ENCODE measurements at regions not wholly inside any gene's neighbourhood (a gene's known extent, or its start where the extent isn't known, plus 50 kb on each side); places are given as distances from the start of the nearest gene placed in this dataset.
"Not testable (repeated sequence)": the region's sequence is repeated elsewhere in the genome, so short reads cannot be mapped to it uniquely, and the experiment has no call there.

DNA sequence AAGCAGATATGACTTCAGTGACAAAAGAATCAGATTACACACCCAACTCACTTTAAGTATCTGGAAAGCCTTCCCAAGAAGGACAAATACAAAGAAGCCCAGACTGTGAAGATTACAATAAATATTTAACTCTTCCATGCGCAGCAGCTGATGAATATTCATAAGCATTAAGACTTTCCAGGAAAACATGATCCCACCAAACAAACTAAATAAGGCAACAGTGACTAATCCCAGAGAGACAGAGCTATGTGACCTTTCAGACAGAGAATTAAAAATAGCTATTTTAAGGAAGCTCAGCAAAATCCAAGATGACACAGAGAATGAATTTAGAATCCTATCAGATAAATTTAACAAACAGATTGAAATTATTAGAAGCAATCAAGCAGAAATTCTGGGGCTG is 108.2 kb upstream of the UBE2E3 start:
- no peaks in the 10 kb centered on the region for H3K36me3 Mint-ChIP-seq
- no peaks in the 10 kb centered on the region for H3K4me1 Mint-ChIP-seq
- no peaks in the 10 kb centered on the region for H3K9me3 Mint-ChIP-seq
- no peak for DNase-seq (ENCODE audit: low spot score in 2 of 2)
- no peak for ATAC-seq
- no peak overlapping the region for H3K27ac Mint-ChIP-seq
- H3K4me3 Mint-ChIP-seq = no peak overlapping the region

GRCh38 chr2:180871649-180872048 is 108.8 kb upstream of the UBE2E3 start:
- no peaks in the 10 kb centered on the region for H3K4me1 Mint-ChIP-seq
- no peaks in the 10 kb centered on the region for H3K9me3 Mint-ChIP-seq
- DNase-seq (ENCODE audit: low spot score in 2 of 2) (no peak), ATAC-seq (peak; percentile 16)
- no peak overlapping the region for H3K27ac Mint-ChIP-seq
- no peak overlapping the region for H3K4me3 Mint-ChIP-seq
- no peaks in the 10 kb centered on the region for H3K36me3 Mint-ChIP-seq

GRCh38 chr2:180849851-180850250 is 130.6 kb upstream of the UBE2E3 start:
- ATAC-seq (no peak), DNase-seq (ENCODE audit: low spot score in 2 of 2) (no peak)
- no peaks in the 10 kb centered on the region for H3K36me3 Mint-ChIP-seq
- no peak overlapping the region for H3K27ac Mint-ChIP-seq
- H3K9me3 Mint-ChIP-seq = no peaks in the 10 kb centered on the region
- H3K4me3 Mint-ChIP-seq = no peak overlapping the region
- no peaks in the 10 kb centered on the region for H3K4me1 Mint-ChIP-seq

DNA sequence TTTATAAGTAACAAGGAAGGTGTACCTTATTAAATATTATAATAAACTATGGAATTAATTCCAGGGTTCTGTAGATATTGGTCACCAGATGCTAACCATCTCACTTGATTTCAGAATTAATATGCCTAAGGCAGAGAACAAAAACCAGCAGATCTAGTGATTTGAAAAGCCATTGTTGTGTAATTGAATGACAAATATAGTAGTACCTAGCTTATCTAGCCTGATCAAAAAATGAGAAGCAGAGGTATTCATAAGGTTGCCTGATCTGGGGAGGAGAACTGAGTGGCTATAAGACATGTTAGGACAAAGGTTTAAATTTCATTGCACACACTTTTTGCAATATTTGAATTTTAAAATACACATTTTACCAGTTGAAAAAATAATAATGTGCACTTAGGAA is 132.0 kb upstream of the UBE2E3 start:
- ATAC-seq = no peak
- Mint-ChIP-seq H3K4me3 (no peak overlapping the region), H3K4me1 (no peaks in the 10 kb centered on the region), H3K27ac (no peak overlapping the region), H3K36me3 (no peaks in the 10 kb centered on the region), H3K9me3 (no peaks in the 10 kb centered on the region)
- DNase-seq (ENCODE audit: low spot score in 2 of 2) = no peak

- no peaks in the 10 kb centered on the region for H3K4me1 Mint-ChIP-seq
- H3K4me3 Mint-ChIP-seq = no peak overlapping the region
- ATAC-seq = no peak
- DNase-seq (ENCODE audit: low spot score in 2 of 2) = no peak
- no peaks in the 10 kb centered on the region for H3K9me3 Mint-ChIP-seq
- no peak overlapping the region for H3K27ac Mint-ChIP-seq
- H3K36me3 Mint-ChIP-seq = no peaks in the 10 kb centered on the region
Measured at GRCh38 chr2:180846756-180847472, 133.5 kb upstream of the UBE2E3 start.

- Mint-ChIP-seq H3K27ac (no peak overlapping the region), H3K4me3 (no peak overlapping the region), H3K9me3 (no peaks in the 10 kb centered on the region), H3K36me3 (no peaks in the 10 kb centered on the region), H3K4me1 (no peaks in the 10 kb centered on the region)
- no peak for ATAC-seq
- DNase-seq (ENCODE audit: low spot score in 2 of 2) = no peak
Measured at GRCh38 chr2:180842461-180842860, 137.9 kb upstream of the UBE2E3 start.

DNA sequence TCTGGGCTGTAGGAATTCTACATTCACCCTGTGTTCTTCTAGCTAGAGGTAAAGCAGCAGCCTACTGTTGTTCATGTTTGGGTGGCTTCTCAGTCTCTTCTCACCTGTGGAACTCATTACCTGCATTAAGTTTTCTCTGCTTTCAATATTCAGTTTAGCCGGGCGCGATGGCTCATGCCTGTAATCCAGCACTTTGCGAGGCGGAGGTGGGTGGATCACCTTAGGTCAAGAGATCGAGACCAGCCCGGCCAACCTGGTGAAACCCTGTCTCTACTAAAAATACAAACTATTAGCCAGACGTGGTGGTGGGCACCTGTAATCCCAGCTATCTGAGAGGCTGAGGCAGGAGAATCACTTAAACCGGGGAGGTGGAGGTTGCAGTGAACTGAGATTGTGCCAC is 139.8 kb upstream of the UBE2E3 start:
- no peak overlapping the region for H3K4me3 Mint-ChIP-seq
- H3K4me1 Mint-ChIP-seq = no peaks in the 10 kb centered on the region
- H3K9me3 Mint-ChIP-seq = no peaks in the 10 kb centered on the region
- DNase-seq (ENCODE audit: low spot score in 2 of 2) (no peak), ATAC-seq (no peak)
- H3K27ac Mint-ChIP-seq = no peak overlapping the region
- H3K36me3 Mint-ChIP-seq = no peaks in the 10 kb centered on the region

GRCh38 chr2:180829836-180830235 is 150.6 kb upstream of the UBE2E3 start:
- Mint-ChIP-seq H3K27ac (no peak overlapping the region), H3K4me3 (no peak overlapping the region), H3K4me1 (no peaks in the 10 kb centered on the region), H3K9me3 (no peaks in the 10 kb centered on the region), H3K36me3 (no peaks in the 10 kb centered on the region)
- DNase-seq (ENCODE audit: low spot score in 2 of 2) (no peak), ATAC-seq (no peak)

DNA sequence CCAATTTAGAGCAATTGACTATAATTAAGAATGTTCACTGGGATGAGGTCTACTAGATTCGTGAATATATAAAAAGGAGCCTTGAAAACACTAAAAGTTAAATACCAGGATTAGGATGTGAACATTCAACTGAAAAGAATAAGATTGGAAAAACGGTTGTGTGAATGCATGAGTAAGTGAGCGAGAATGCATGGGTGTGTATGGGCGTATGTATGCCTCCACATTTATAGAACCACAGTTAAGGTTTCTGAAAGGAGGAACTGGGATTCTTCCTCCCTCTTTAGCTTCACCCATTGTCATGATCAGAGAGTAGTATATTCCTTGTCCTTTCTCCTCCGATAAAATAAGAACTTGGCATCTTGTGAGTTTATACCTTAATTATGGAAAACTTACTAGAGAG is 151.1 kb upstream of the UBE2E3 start:
- Mint-ChIP-seq H3K36me3 (no peaks in the 10 kb centered on the region), H3K4me3 (no peak overlapping the region)

DNA sequence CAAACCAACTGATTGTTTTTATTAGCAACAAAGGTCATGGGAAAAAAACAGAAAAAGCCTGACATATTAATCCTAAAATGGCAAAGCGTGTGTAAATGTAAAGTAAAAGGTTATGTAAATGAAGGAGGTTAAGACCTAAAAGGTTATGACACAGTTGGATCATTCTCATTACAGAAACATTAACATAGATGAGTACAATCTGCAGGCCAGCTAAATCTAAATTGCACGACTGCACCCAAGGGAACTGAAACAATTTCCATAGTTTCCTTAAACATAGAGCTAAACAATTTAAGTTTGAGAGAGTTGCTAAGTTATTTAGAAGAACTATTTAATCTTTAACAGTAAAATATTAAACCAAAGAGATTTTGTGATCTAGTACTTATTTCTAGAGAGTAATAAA is 151.6 kb upstream of the UBE2E3 start:
- Mint-ChIP-seq H3K9me3 (no peaks in the 10 kb centered on the region), H3K4me1 (no peaks in the 10 kb centered on the region), H3K36me3 (no peaks in the 10 kb centered on the region), H3K4me3 (no peak overlapping the region), H3K27ac (no peak overlapping the region)
- no peak for DNase-seq (ENCODE audit: low spot score in 2 of 2)
- no peak for ATAC-seq

More for the DNA sequence above, 151.1 kb upstream of the UBE2E3 start:
- no peak for ATAC-seq
- Mint-ChIP-seq H3K27ac (no peak overlapping the region), H3K4me1 (no peaks in the 10 kb centered on the region), H3K9me3 (no peaks in the 10 kb centered on the region)
- no peak for DNase-seq (ENCODE audit: low spot score in 2 of 2)

- Mint-ChIP-seq H3K36me3 (no peaks in the 10 kb centered on the region), H3K9me3 (no peaks in the 10 kb centered on the region), H3K4me1 (no peaks in the 10 kb centered on the region), H3K27ac (no peak overlapping the region), H3K4me3 (no peak overlapping the region)
- DNase-seq (ENCODE audit: low spot score in 2 of 2) (no peak), ATAC-seq (no peak)
Measured at GRCh38 chr2:180823546-180824141, 156.8 kb upstream of the UBE2E3 start.

DNA sequence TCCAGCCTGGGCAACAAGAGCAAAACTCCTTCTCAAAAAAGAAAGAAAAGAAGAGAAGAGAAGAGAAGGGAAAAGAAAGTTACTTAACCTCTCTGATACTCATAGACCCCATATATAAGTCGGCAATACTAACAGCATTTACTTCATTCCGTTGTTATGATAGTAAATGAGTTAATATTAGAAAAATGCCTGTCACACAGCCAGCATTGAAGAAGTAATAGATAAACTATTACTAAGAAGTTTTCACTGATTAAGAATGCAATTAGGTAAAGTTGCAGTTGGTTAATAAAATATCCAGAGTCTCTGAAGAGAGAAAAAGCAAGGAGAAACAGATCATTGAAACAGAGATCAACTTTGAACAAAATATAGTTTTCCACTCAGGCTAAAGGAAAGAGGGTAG is 161.3 kb upstream of the UBE2E3 start:
- DNase-seq (ENCODE audit: low spot score in 2 of 2) (no peak), ATAC-seq (no peak)
- H3K9me3 Mint-ChIP-seq = peaks cover 10% of the 10 kb centered on the region
- no peak overlapping the region for H3K4me3 Mint-ChIP-seq
- no peak overlapping the region for H3K27ac Mint-ChIP-seq
- no peaks in the 10 kb centered on the region for H3K36me3 Mint-ChIP-seq
- no peaks in the 10 kb centered on the region for H3K4me1 Mint-ChIP-seq

- H3K27ac Mint-ChIP-seq; DNase-seq (ENCODE audit: low spot score in 2 of 2); H3K4me3 Mint-ChIP-seq; ATAC-seq; H3K36me3 Mint-ChIP-seq; H3K4me1 Mint-ChIP-seq: not testable (repeated sequence)
- H3K9me3 Mint-ChIP-seq = peaks cover 10% of the 10 kb centered on the region
Measured at GRCh38 chr2:180818700-180819099, 161.7 kb upstream of the UBE2E3 start.

DNA sequence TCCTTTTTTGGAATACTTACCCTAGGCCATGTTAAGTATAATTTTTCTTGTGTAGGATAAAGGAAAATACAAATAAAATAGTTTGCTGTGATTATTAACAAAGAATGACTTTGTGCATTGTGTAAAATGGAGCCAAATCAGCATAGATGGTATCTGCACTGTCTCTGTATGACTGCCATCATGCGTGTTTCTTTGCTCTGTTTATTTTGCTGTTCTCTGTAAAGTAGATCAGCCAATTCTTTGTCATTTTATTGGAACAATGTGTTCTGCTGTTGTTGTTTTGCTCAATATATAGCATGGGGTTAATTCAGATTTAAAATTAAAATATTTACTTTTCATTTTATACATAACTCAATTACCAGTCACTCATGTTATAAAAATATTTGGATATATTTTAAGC is 181.3 kb upstream of the UBE2E3 start:
- H3K36me3 Mint-ChIP-seq = no peaks in the 10 kb centered on the region
- H3K9me3 Mint-ChIP-seq = no peaks in the 10 kb centered on the region
- H3K27ac Mint-ChIP-seq = no peak overlapping the region
- ATAC-seq (no peak), DNase-seq (ENCODE audit: low spot score in 2 of 2) (no peak)
- no peak overlapping the region for H3K4me3 Mint-ChIP-seq
- no peaks in the 10 kb centered on the region for H3K4me1 Mint-ChIP-seq

GRCh38 chr2:180790891-180791290 is 189.5 kb upstream of the UBE2E3 start:
- no peak overlapping the region for H3K4me3 Mint-ChIP-seq
- no peaks in the 10 kb centered on the region for H3K4me1 Mint-ChIP-seq
- no peak overlapping the region for H3K27ac Mint-ChIP-seq
- DNase-seq (ENCODE audit: low spot score in 2 of 2) (no peak), ATAC-seq (no peak)
- H3K9me3 Mint-ChIP-seq = no peaks in the 10 kb centered on the region
- H3K36me3 Mint-ChIP-seq = no peaks in the 10 kb centered on the region

DNA sequence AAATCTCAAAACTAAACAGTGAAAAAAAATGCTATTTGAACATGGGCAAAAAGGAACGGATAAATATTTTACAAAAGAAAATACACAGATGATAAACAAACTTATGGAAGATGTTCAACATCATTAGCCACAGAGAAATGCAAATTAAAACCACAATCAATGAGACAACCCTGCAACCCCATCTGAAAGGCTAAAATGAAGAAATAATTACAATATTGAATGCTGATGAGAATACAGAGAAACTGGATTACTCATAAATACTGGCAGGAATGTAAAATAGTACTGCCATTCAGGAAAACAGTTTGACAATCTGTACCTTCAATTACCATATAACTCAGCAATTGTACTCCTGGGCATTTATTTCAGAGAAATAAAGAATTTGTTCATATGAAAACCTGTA is 193.1 kb upstream of the UBE2E3 start:
- Mint-ChIP-seq H3K4me1 (no peaks in the 10 kb centered on the region), H3K27ac (no peak overlapping the region), H3K4me3 (no peak overlapping the region), H3K36me3 (no peaks in the 10 kb centered on the region), H3K9me3 (peaks cover 2% of the 10 kb centered on the region)
- ATAC-seq (no peak), DNase-seq (ENCODE audit: low spot score in 2 of 2) (no peak)

All from stimulated activated effector memory CD8-positive, alpha-beta T cell treated with anti-CD3 and anti-CD28 coated beads, Interleukin-12 subunit alpha, Interleukin-12 subunit beta, amount 100 ng/mL, for 72 hours (primary cell).